Caco-2 (cell line): ENCODE measurements at regions not wholly inside any gene's neighbourhood (a gene's known extent, or its start where the extent isn't known, plus 50 kb on each side); places are given as distances from the start of the nearest gene placed in this dataset.

Experiments used
- BruUV-seq: library from RNA; stranded (reverse); fragments of 400-500 nt; replicated peaks from 2 replicates; lab custom pipeline; 2021; lab: Mats Ljungman, UMichigan
- CTCF ChIA-PET: fragments of 300-600 bp; sonication (Branson Sonifier 250); formaldehyde crosslinking; loops from one replicate; lab custom pipeline; 2022; ENCODE audit warnings: antibody characterized with exemption; lab: Charles Lee
- POLR2A ChIA-PET: fragments of 300-600 bp; sonication (Branson Sonifier 250); formaldehyde crosslinking; loops from one replicate; lab custom pipeline; 2022; ENCODE audit warnings: antibody characterized with exemption; lab: Charles Lee
- DNase-seq, 2 experiments: peaks; one replicate each; pipeline versions ENCODE4 v3.0.0 to v3.0.0-alpha.2; 2020 to 2022
- H3K27me3 ChIP-seq: replicated peaks from 2 replicates; pipeline ENCODE4 v1.6.0; 2011; ENCODE audit warnings: low read length; ENCODE audit not compliant: control insufficient read depth, insufficient read depth
- H3K36me3 ChIP-seq: 2 replicates; pipeline ENCODE4 v1.5.1; 2011; ENCODE audit warnings: low read length; ENCODE audit not compliant: control insufficient read depth, insufficient read depth
- H3K4me1 ChIP-seq: fragments of 250-450 bp; sonication (Bioruptor Pico); 2 replicates; pipeline ENCODE4 v1.5.1; 2020; ENCODE audit warnings: mild to moderate bottlenecking
- H3K4me3 ChIP-seq: 2 replicates; pipeline ENCODE4 v1.5.1; 2011; ENCODE audit warnings: low read depth, mild to moderate bottlenecking, control low read depth, low read length
- H3K9me3 ChIP-seq: fragments of 250-450 bp; sonication (Bioruptor Pico); 2 replicates; pipeline ENCODE4 v1.5.1; 2020; ENCODE audit warnings: mild to moderate bottlenecking, moderate library complexity
- H3K27ac Mint-ChIP-seq: one replicate; pipeline ENCODE4 v1.8.0; 2022; ENCODE audit warnings: mixed read lengths; ENCODE audit not compliant: unreplicated experiment
- H3K27me3 Mint-ChIP-seq: one replicate; pipeline ENCODE4 v1.8.0; 2022; ENCODE audit warnings: mixed read lengths; ENCODE audit not compliant: insufficient read depth, unreplicated experiment
- H3K36me3 Mint-ChIP-seq: one replicate; pipeline ENCODE4 v1.8.0; 2022; ENCODE audit warnings: mild to moderate bottlenecking, mixed read lengths; ENCODE audit not compliant: insufficient read depth, unreplicated experiment
- H3K4me1 Mint-ChIP-seq: one replicate; pipeline ENCODE4 v1.8.0; 2022; ENCODE audit warnings: low read depth, mixed read lengths; ENCODE audit not compliant: unreplicated experiment
- H3K4me3 Mint-ChIP-seq: one replicate; pipeline ENCODE4 v1.8.0; 2022; ENCODE audit warnings: mild to moderate bottlenecking, moderate library complexity, mixed read lengths; ENCODE audit not compliant: unreplicated experiment
- H3K9me3 Mint-ChIP-seq: one replicate; pipeline ENCODE4 v1.8.0; 2022; ENCODE audit warnings: mixed read lengths; ENCODE audit not compliant: unreplicated experiment
- CTCF ChIP-seq, 2 experiments: fragments of 200-600 bp in 1 of 2; IDR thresholded peaks; 1 replicate in 1 of 2; 2 replicates in 1 of 2; pipeline versions ENCODE4 v1.5.1 to v1.8.0; 2011 to 2022; ENCODE audit warnings: antibody characterized with exemption in 1 of 2, control low read depth in 1 of 2, inconsistent platforms in 1 of 2, low read depth in 1 of 2, low read length in 1 of 2, mild to moderate bottlenecking in 1 of 2, moderate library complexity in 1 of 2; ENCODE audit not compliant: insufficient read depth in 1 of 2, severe bottlenecking in 1 of 2, unreplicated experiment in 1 of 2
- intact Hi-C: fragments of 100-400 bp; cut with micrococcal nuclease; formaldehyde crosslinking; loops from one replicate; pipeline ENCODE4 v1.10.0; 2022; ENCODE audit not compliant: unreplicated experiment

- no peaks in the 10 kb centered on the region for H3K4me1 ChIP-seq
- Mint-ChIP-seq H3K4me1 (no peaks in the 10 kb centered on the region), H3K9me3 (no peaks in the 10 kb centered on the region), H3K4me3 (no peak overlapping the region), H3K36me3 (no peaks in the 10 kb centered on the region), H3K27me3 (no peaks in the 10 kb centered on the region), H3K27ac (no peak overlapping the region)
- intact Hi-C loops: no loop called here
- no peak for DNase-seq
- H3K36me3 ChIP-seq: no peaks in the 10 kb centered on the region
- H3K9me3 ChIP-seq: no peaks in the 10 kb centered on the region
- BruUV-seq: no TSS peak
- ChIA-PET CTCF (no interaction called here), POLR2A (no interaction called here)
- no peak overlapping the region for H3K4me3 ChIP-seq
- no peaks in the 10 kb centered on the region for H3K27me3 ChIP-seq
- TF ChIP-seq CTCF (IDR thresholded peaks at IDR 0.05; ENCODE audit: insufficient read depth in 1 of 2, low read depth in 1 of 2, low read length in 1 of 2, severe bottlenecking in 1 of 2, unreplicated experiment in 1 of 2): no peak
Observed at GRCh38 chrX:110472265-110472664, 113.6 kb downstream of the RTL9 start.

- BruUV-seq: no TSS peak
- no peaks in the 10 kb centered on the region for H3K36me3 Mint-ChIP-seq
- CTCF ChIA-PET: no interaction called here
- no peak overlapping the region for H3K4me3 Mint-ChIP-seq
- no peak overlapping the region for H3K4me3 ChIP-seq
- H3K4me1 ChIP-seq: no peaks in the 10 kb centered on the region
- intact Hi-C loops: no loop called here
- H3K4me1 Mint-ChIP-seq: no peaks in the 10 kb centered on the region
- TF ChIP-seq CTCF (IDR thresholded peaks at IDR 0.05; ENCODE audit: insufficient read depth in 1 of 2, low read depth in 1 of 2, low read length in 1 of 2, severe bottlenecking in 1 of 2, unreplicated experiment in 1 of 2): no peak
- H3K27ac Mint-ChIP-seq: no peak overlapping the region
- no peak for DNase-seq
- POLR2A ChIA-PET: no interaction called here
- H3K36me3 ChIP-seq: no peaks in the 10 kb centered on the region
- H3K9me3 Mint-ChIP-seq: no peaks in the 10 kb centered on the region
- no peaks in the 10 kb centered on the region for H3K9me3 ChIP-seq
- no peaks in the 10 kb centered on the region for H3K27me3 ChIP-seq
- no peaks in the 10 kb centered on the region for H3K27me3 Mint-ChIP-seq
Observed at GRCh38 chrX:110477593-110478228, 119.1 kb downstream of the RTL9 start.

GRCh38 chrX:110491846-110492620 lies 133.4 kb downstream of the RTL9 start:
- peaks cover 14% of the 10 kb centered on the region for H3K27me3 Mint-ChIP-seq

More at GRCh38 chrX:110491846-110492620, 133.4 kb downstream of the RTL9 start:
- no peaks in the 10 kb centered on the region for H3K9me3 ChIP-seq
- no peak for TF ChIP-seq CTCF (IDR thresholded peaks at IDR 0.05; ENCODE audit: insufficient read depth in 1 of 2, low read depth in 1 of 2, low read length in 1 of 2, severe bottlenecking in 1 of 2, unreplicated experiment in 1 of 2)
- H3K36me3 Mint-ChIP-seq: no peaks in the 10 kb centered on the region
- H3K9me3 Mint-ChIP-seq: no peaks in the 10 kb centered on the region
- ChIA-PET POLR2A (no interaction called here), CTCF (no interaction called here)
- H3K36me3 ChIP-seq: no peaks in the 10 kb centered on the region
- no peaks in the 10 kb centered on the region for H3K4me1 ChIP-seq
- no peaks in the 10 kb centered on the region for H3K4me1 Mint-ChIP-seq
- no TSS peak for BruUV-seq
- H3K4me3 ChIP-seq: no peak overlapping the region
- no peak overlapping the region for H3K27ac Mint-ChIP-seq
- no peak overlapping the region for H3K4me3 Mint-ChIP-seq
- intact Hi-C loops: no loop called here
- DNase-seq: no peak
- no peaks in the 10 kb centered on the region for H3K27me3 ChIP-seq
